ENCODE measurements at regions not wholly inside any gene's neighbourhood (a gene's known extent, or its start where the extent isn't known, plus 50 kb on each side); places are given as distances from the start of the nearest gene placed in this dataset.

- TF ChIP-seq ZNF280A (IDR thresholded peaks at IDR 0.05; ENCODE audit: low read depth, partially characterized antibody) = no peak
Measured at GRCh38 chrX:102018208-102018607, 86.4 kb upstream of the ZMAT1 start (continued).

- TF ChIP-seq NR2C2 (CRISPR knock-in tag; IDR thresholded peaks at IDR 0.05) (no peak), NR2C2 (tag; IDR thresholded peaks at IDR 0.05) (no peak), CHD2 (IDR thresholded peaks at IDR 0.05; ENCODE audit: low read depth, low read length) (no peak), KAT8 (IDR thresholded peaks at IDR 0.05; ENCODE audit: low read depth) (no peak), ZNF143 (CRISPR knock-in tag; IDR thresholded peaks at IDR 0.05) (no peak), ZNF830 (CRISPR knock-in tag; IDR thresholded peaks at IDR 0.05) (no peak), E2F3 (CRISPR knock-in tag; IDR thresholded peaks at IDR 0.05) (no peak)
- no peak overlapping the region for H3K27ac ChIP-seq (ENCODE audit: extremely low read depth, low read depth, low read length)
- no peaks in the 10 kb centered on the region for H3K36me3 ChIP-seq (ENCODE audit: control insufficient read depth, insufficient read depth, low read length)
- intact Hi-C loops (cut with micrococcal nuclease) (no loop called here), in situ Hi-C loops (cut with MboI) (no loop called here)
- H3K4me2 ChIP-seq (ENCODE audit: insufficient read depth, low read length) = no peak overlapping the region
- no peak overlapping the region for H3K9ac ChIP-seq (ENCODE audit: insufficient read depth in 1 of 2, low read depth in 2 of 2, low read length in 2 of 2)
- H3K4me1 ChIP-seq (replicated peaks in 1 of 2; ENCODE audit: control insufficient read depth in 2 of 2, insufficient read depth in 2 of 2, low read length in 2 of 2) = no peaks in the 10 kb centered on the region
- H3K79me2 ChIP-seq (ENCODE audit: control insufficient read depth, insufficient read depth, low read length) = no peaks in the 10 kb centered on the region
- no peaks in the 10 kb centered on the region for H3K9me1 ChIP-seq (ENCODE audit: control insufficient read depth, insufficient read depth, low read length)
- DNase-seq (ENCODE audit: extremely low read depth in 1 of 4, low spot score in 3 of 4) = no peak
- ChIA-PET POLR2A (no interaction called here), CTCF (ENCODE audit: low intra/inter-chr PET ratio) (no interaction called here)
- no peak for ATAC-seq
- BruUV-seq (replicated peaks) = no TSS peak
- no peak overlapping the region for H2AFZ ChIP-seq (ENCODE audit: low read depth, low read length)
- H3K27me3 ChIP-seq (ENCODE audit: control insufficient read depth in 2 of 2, insufficient read depth in 2 of 2, low read length in 2 of 2) = no peaks in the 10 kb centered on the region
- FAIRE-seq = no peak
- H3K4me3 ChIP-seq = no peak overlapping the region
- no peaks in the 10 kb centered on the region for H3K9me3 ChIP-seq (replicated peaks; ENCODE audit: control insufficient read depth, insufficient read depth, low read depth, low read length)
- H4K20me1 ChIP-seq (replicated peaks; ENCODE audit: control insufficient read depth, insufficient read depth, low read length) = no peaks in the 10 kb centered on the region
Measured at GRCh38 chrX:102008901-102009300, 77.1 kb upstream of the ZMAT1 start.
